DOHH2 (cell line): ENCODE measurements at regions not wholly inside any gene's neighbourhood (a gene's known extent, or its start where the extent isn't known, plus 50 kb on each side); places are given as distances from the start of the nearest gene placed in this dataset.
"Not testable (repeated sequence)": the region's sequence is repeated elsewhere in the genome, so short reads cannot be mapped to it uniquely, and the experiment has no call there.

Experiments used
- H3F3A ChIP-seq: fragments of 200-600 bp; sonication (generic), shearing (Covaris generic); 2 replicates; pipeline ENCODE4 v1.6.0; 2016; ENCODE audit warnings: antibody characterized with exemption, mild to moderate bottlenecking; ENCODE audit not compliant: control insufficient read depth, insufficient read depth
- H3K27ac ChIP-seq: fragments of 200-600 bp; sonication (generic); 2 replicates; pipeline ENCODE4 v1.5.1; 2014; ENCODE audit warnings: low read depth, mild to moderate bottlenecking, low read length, moderate library complexity
- H3K27me3 ChIP-seq: fragments of 200-600 bp; sonication (generic); 2 replicates; pipeline ENCODE4 v1.6.1; 2014; ENCODE audit warnings: mild to moderate bottlenecking, low read length, mixed read lengths; ENCODE audit not compliant: control insufficient read depth
- H3K36me3 ChIP-seq: fragments of 200-600 bp; sonication (generic); 2 replicates; pipeline ENCODE4 v1.6.1; 2014; ENCODE audit warnings: mild to moderate bottlenecking, low read length, moderate library complexity, mixed read lengths; ENCODE audit not compliant: control insufficient read depth
- H3K4me1 ChIP-seq: fragments of 200-600 bp; sonication (generic); 2 replicates; pipeline ENCODE4 v1.6.1; 2014; ENCODE audit warnings: mild to moderate bottlenecking, low read length, mixed read lengths; ENCODE audit not compliant: control insufficient read depth
- H3K4me2 ChIP-seq: fragments of 200-600 bp; sonication (generic); 2 replicates; pipeline ENCODE4 v1.6.0; 2014; ENCODE audit warnings: mild to moderate bottlenecking, low read length, moderate library complexity
- H3K4me3 ChIP-seq: fragments of 200-600 bp; sonication (generic); 2 replicates; pipeline ENCODE4 v1.5.1; 2014; ENCODE audit warnings: mild to moderate bottlenecking, low read length, mixed read lengths
- H3K79me2 ChIP-seq: fragments of 200-600 bp; sonication (generic); 2 replicates; pipeline ENCODE4 v1.6.1; 2014; ENCODE audit warnings: mild to moderate bottlenecking, low read length, mixed read lengths; ENCODE audit not compliant: control insufficient read depth
- H3K9me2 ChIP-seq: fragments of 200-600 bp; sonication (generic); replicated peaks from 2 replicates; pipeline ENCODE4 v1.6.1; 2014; ENCODE audit warnings: mild to moderate bottlenecking, low read length, mixed read lengths; ENCODE audit not compliant: control insufficient read depth
- H3K9me3 ChIP-seq: fragments of 200-600 bp; sonication (generic); 2 replicates; pipeline ENCODE4 v1.6.1; 2014; ENCODE audit warnings: antibody characterized with exemption, low read length, mixed read lengths; ENCODE audit not compliant: control insufficient read depth, insufficient read depth
- H4K20me1 ChIP-seq: fragments of 200-600 bp; sonication (generic); 2 replicates; pipeline ENCODE4 v1.6.0; 2014; ENCODE audit warnings: low read depth, mild to moderate bottlenecking, antibody characterized with exemption, low read length, moderate library complexity; ENCODE audit not compliant: control insufficient read depth, insufficient read depth
- EZH2phosphoT487 ChIP-seq: fragments of 200-600 bp; sonication (generic); IDR thresholded peaks from 2 replicates; pipeline ENCODE4 v1.6.1; 2017; ENCODE audit warnings: borderline replicate concordance, mild to moderate bottlenecking, antibody characterized with exemption, low read length, moderate library complexity, mixed read lengths
- TF ChIP-seq, protein P1 (sequence below): fragments of 200-600 bp; sonication (generic); IDR thresholded peaks from one replicate; pipeline ENCODE4 v1.5.1; 2014; ENCODE audit warnings: antibody characterized with exemption, mild to moderate bottlenecking, low read depth, low read length; ENCODE audit not compliant: poor library complexity, severe bottlenecking

GRCh38 chrX:139156356-139156755 lies 374.2 kb upstream of the F9 start:
- H4K20me1 ChIP-seq, result no peaks in the 10 kb centered on the region
- H3K27me3 ChIP-seq, result no peaks in the 10 kb centered on the region
- H3K79me2 ChIP-seq, result no peaks in the 10 kb centered on the region
- no peaks in the 10 kb centered on the region for H3K9me2 ChIP-seq
- no peaks in the 10 kb centered on the region for H3F3A ChIP-seq
- no peak overlapping the region for H3K4me2 ChIP-seq
- no peaks in the 10 kb centered on the region for H3K4me1 ChIP-seq
- no peak overlapping the region for H3K4me3 ChIP-seq
- no peaks in the 10 kb centered on the region for H3K9me3 ChIP-seq
- H3K27ac ChIP-seq, result no peak overlapping the region
- no peak for TF ChIP-seq EZH2phosphoT487
- TF ChIP-seq, protein P1, sequence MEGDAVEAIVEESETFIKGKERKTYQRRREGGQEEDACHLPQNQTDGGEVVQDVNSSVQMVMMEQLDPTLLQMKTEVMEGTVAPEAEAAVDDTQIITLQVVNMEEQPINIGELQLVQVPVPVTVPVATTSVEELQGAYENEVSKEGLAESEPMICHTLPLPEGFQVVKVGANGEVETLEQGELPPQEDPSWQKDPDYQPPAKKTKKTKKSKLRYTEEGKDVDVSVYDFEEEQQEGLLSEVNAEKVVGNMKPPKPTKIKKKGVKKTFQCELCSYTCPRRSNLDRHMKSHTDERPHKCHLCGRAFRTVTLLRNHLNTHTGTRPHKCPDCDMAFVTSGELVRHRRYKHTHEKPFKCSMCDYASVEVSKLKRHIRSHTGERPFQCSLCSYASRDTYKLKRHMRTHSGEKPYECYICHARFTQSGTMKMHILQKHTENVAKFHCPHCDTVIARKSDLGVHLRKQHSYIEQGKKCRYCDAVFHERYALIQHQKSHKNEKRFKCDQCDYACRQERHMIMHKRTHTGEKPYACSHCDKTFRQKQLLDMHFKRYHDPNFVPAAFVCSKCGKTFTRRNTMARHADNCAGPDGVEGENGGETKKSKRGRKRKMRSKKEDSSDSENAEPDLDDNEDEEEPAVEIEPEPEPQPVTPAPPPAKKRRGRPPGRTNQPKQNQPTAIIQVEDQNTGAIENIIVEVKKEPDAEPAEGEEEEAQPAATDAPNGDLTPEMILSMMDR, result no peak
- H3K36me3 ChIP-seq, result no peaks in the 10 kb centered on the region

GRCh38 chrX:139146625-139147024 lies 383.9 kb upstream of the F9 start:
- H3K36me3 ChIP-seq, H3K9me3 ChIP-seq, H3F3A ChIP-seq, H3K4me2 ChIP-seq, H3K27ac ChIP-seq, H3K4me1 ChIP-seq, H4K20me1 ChIP-seq, H3K27me3 ChIP-seq, H3K79me2 ChIP-seq, H3K9me2 ChIP-seq, H3K4me3 ChIP-seq: not testable (repeated sequence)

GRCh38 chrX:139141370-139141769 lies 389.2 kb upstream of the F9 start:
- Histone ChIP-seq H3K9me2 (no peaks in the 10 kb centered on the region), H3K9me3 (no peaks in the 10 kb centered on the region), H3F3A (no peaks in the 10 kb centered on the region), H3K4me1 (no peaks in the 10 kb centered on the region), H3K4me3 (no peak overlapping the region), H3K79me2 (no peaks in the 10 kb centered on the region), H3K36me3 (no peaks in the 10 kb centered on the region), H3K4me2 (no peak overlapping the region), H4K20me1 (no peaks in the 10 kb centered on the region), H3K27ac (no peak overlapping the region), H3K27me3 (no peaks in the 10 kb centered on the region)
- TF ChIP-seq, protein P1, result no peak
- no peak for TF ChIP-seq EZH2phosphoT487

DNA sequence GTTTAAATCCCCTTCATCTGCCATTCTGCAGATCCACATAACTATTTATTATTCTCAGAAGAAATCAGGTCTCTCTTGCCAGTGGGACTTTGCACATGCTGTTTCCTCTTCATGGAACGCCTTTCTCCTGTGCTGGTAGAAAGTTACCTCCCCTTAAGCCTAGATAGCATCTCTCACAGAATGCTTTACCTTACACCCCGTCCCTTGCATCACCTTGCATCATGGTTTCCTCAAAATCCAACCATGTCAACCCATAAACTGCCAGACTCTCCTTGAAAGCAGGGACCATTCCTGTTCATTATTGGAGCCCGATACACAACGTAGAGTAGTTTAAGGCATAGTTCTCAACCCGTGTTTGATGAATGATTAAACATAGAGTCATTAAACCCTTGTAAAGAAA lies 396.2 kb upstream of the F9 start:
- H3K36me3 ChIP-seq, result no peaks in the 10 kb centered on the region
- no peaks in the 10 kb centered on the region for H3K9me2 ChIP-seq
- H3K79me2 ChIP-seq, result no peaks in the 10 kb centered on the region
- H3K4me3 ChIP-seq, result no peak overlapping the region
- H3K27ac ChIP-seq, result no peak overlapping the region
- no peaks in the 10 kb centered on the region for H3F3A ChIP-seq
- H3K4me1 ChIP-seq, result no peaks in the 10 kb centered on the region
- no peaks in the 10 kb centered on the region for H3K27me3 ChIP-seq
- H3K9me3 ChIP-seq, result no peaks in the 10 kb centered on the region
- H4K20me1 ChIP-seq, result no peaks in the 10 kb centered on the region
- TF ChIP-seq EZH2phosphoT487, result no peak
- TF ChIP-seq, protein P1, result no peak
- H3K4me2 ChIP-seq, result no peak overlapping the region
